ENCODE measurements at regions not wholly inside any gene's neighbourhood (a gene's known extent, or its start where the extent isn't known, plus 50 kb on each side); places are given as distances from the start of the nearest gene placed in this dataset.

GRCh38 chr2:151159109-151159662 lies 102.5 kb downstream of the RBM43 start:
- no peak for TF ChIP-seq CTCF (IDR thresholded peaks at IDR 0.05)
- TF ChIP-seq EP300 (IDR thresholded peaks at IDR 0.05) = no peak
- no peak for TF ChIP-seq POLR2AphosphoS5 (IDR thresholded peaks at IDR 0.05)

Data from gastroesophageal sphincter (tissue), 3 donors.